ENCODE measurements at regions not wholly inside any gene's neighbourhood (a gene's known extent, or its start where the extent isn't known, plus 50 kb on each side); places are given as distances from the start of the nearest gene placed in this dataset.

- DNase-seq: no peak
Measured at GRCh38 chr4:35739308-35739707, 505.0 kb downstream of the ARAP2 start.

GRCh38 chr4:35754047-35754446 is 490.3 kb downstream of the ARAP2 start:
- no peak for DNase-seq

- no peak for DNase-seq
Measured at GRCh38 chr4:35757836-35758235, 486.5 kb downstream of the ARAP2 start.

- DNase-seq: no peak
Measured at GRCh38 chr4:35760807-35761206, 483.5 kb downstream of the ARAP2 start.

GRCh38 chr4:35771571-35771970 is 472.7 kb downstream of the ARAP2 start:
- no peak for DNase-seq

GRCh38 chr4:35772291-35772690 is 472.0 kb downstream of the ARAP2 start:
- no peak for DNase-seq

- no peak for DNase-seq
Measured at GRCh38 chr4:35789899-35790574, 454.3 kb downstream of the ARAP2 start.

- DNase-seq: no peak
Measured at GRCh38 chr4:35793045-35793722, 451.1 kb downstream of the ARAP2 start.

GRCh38 chr4:35793766-35794165 is 450.5 kb downstream of the ARAP2 start:
- DNase-seq: no peak

- no peak for DNase-seq
Measured at GRCh38 chr4:35800669-35801068, 443.6 kb downstream of the ARAP2 start.

GRCh38 chr4:35802644-35803043 is 441.7 kb downstream of the ARAP2 start:
- no peak for DNase-seq

GRCh38 chr4:35818520-35818919 is 425.8 kb downstream of the ARAP2 start:
- DNase-seq: no peak

- no peak for DNase-seq
Measured at GRCh38 chr4:35820003-35820402, 424.3 kb downstream of the ARAP2 start.

GRCh38 chr4:35824231-35824630 is 420.1 kb downstream of the ARAP2 start:
- no peak for DNase-seq

- DNase-seq: no peak
Measured at GRCh38 chr4:35835893-35836292, 408.4 kb downstream of the ARAP2 start.

- no peak for DNase-seq
Measured at GRCh38 chr4:35836596-35836995, 407.7 kb downstream of the ARAP2 start.

GRCh38 chr4:35867057-35867456 is 377.3 kb downstream of the ARAP2 start:
- DNase-seq: no peak

GRCh38 chr4:35872273-35872672 is 372.0 kb downstream of the ARAP2 start:
- no peak for DNase-seq

- DNase-seq: no peak
Measured at GRCh38 chr4:35879479-35879878, 364.8 kb downstream of the ARAP2 start.

- DNase-seq: no peak
Measured at GRCh38 chr4:35883108-35883507, 361.2 kb downstream of the ARAP2 start.

- no peak for DNase-seq
Measured at GRCh38 chr4:35884714-35885480, 359.4 kb downstream of the ARAP2 start.

GRCh38 chr4:35897808-35898207 is 346.5 kb downstream of the ARAP2 start:
- DNase-seq: no peak

GRCh38 chr4:35900286-35901243 is 343.7 kb downstream of the ARAP2 start:
- no peak for DNase-seq

Data from NCI-H2171 treated with DMSO at 0.1 percent for 48 hours (cell line).